Astrocyte (in vitro differentiated cells and primary cell): ENCODE measurements at regions not wholly inside any gene's neighbourhood (a gene's known extent, or its start where the extent isn't known, plus 50 kb on each side); places are given as distances from the start of the nearest gene placed in this dataset.

Source experiments
- CTCF ChIP-seq: IDR thresholded peaks from 2 replicates; pipeline ENCODE4 v1.5.1; 2011; ENCODE audit warnings: low read depth, mild to moderate bottlenecking, inconsistent platforms, low read length, moderate library complexity; ENCODE audit not compliant: insufficient read depth
- EZH2 ChIP-seq: IDR thresholded peaks from 2 replicates; pipeline ENCODE4 v1.6.1; 2012; ENCODE audit warnings: mild to moderate bottlenecking, low read length, inconsistent platforms; ENCODE audit not compliant: insufficient read depth

DNA sequence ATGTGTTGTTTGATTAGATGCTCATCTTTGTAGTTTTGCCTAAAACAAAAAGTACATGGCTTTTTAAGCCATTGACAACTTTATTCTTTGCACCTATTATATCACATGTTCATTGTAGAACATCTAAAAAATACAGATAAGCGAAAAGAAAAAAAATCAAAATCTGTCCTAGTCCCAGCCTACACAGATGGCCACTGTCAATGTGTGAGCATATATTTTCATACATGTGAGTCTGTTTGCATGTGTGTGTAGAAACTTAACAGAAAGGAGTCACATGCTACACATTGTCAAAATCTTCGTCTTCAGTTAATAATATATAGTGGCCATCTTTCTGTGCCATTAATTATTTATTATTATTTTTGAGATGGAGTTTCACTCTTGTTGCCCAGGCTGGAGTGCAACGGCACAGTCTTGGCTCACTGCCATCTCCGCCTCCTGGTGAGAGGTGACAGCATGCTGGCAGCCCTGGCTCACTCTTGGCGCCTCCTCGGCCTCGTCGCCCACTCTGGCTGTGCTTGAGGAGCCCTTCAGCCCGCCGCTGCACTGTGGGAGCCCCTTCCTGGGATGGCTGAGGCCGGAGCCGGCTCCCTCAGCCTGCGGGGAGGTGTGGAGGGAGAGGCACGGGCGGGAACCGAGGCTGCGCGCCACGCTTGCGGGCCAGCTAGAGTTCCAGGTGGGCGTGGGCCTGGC is 68.5 kb upstream of the AMZ2 start:
- TF ChIP-seq CTCF (no peak), EZH2 (no peak)
